HG03097 (cell line): ENCODE measurements at regions not wholly inside any gene's neighbourhood (a gene's known extent, or its start where the extent isn't known, plus 50 kb on each side); places are given as distances from the start of the nearest gene placed in this dataset.

Experiments
- ATAC-seq: cut with Tn5 transposase; IDR thresholded peaks from one replicate; pipeline ENCODE4 v1.9.1; 2021; ENCODE audit not compliant: unreplicated experiment, low FRiP score

DNA sequence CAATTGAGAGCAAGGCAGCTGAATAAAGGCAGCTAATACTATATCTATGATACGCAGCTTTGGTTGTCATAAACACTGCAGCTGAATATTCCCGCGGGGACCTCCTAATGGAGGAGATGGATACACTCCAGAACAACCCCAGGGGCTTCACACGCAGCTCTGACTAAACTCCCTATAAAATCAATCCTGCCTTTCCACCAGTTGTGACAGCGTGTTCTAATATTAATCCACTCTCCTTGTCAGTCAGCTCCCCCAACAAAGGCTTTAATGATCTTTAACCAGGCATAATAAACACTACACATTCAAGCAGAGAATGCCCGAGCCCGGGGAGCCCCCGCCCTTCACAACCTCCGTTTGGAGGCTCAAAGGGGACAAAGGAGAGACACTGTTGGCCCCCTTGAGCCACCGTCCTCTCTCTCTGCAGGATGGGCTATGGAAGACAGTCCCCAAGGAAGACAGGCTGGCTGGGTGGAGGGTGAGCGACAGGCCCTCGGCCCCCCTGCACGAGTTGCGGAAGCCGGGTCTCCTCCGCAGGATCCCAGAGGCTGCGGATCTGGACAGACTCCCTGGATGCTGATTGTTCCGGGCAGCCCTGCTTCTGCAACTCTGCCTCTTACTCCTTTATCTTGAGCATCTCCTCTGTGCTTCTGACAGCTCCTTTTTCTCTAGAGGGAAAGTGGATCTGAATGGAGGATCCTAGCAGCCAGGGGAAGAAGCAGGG is 565.2 kb downstream of the BUD13 start:
- no peak for ATAC-seq

DNA sequence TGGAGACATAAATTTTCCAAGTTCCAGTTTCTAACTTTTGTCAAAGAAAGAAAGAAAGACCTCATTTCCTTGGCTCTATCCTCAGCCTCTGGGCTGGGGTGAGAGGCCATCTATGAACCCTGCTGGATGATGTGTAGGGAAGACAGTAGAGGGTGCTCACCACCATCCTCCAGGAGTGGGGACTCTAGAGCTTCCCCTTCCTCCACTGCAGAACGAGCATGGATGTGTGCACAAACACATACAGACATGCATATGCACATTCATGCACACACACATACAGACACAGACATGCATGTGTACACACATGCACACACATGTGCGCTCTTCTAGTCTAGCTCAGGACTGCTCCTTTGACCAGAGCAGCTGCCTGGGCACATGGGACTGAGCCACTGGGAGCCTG is 565.8 kb downstream of the BUD13 start:
- ATAC-seq: no peak

DNA sequence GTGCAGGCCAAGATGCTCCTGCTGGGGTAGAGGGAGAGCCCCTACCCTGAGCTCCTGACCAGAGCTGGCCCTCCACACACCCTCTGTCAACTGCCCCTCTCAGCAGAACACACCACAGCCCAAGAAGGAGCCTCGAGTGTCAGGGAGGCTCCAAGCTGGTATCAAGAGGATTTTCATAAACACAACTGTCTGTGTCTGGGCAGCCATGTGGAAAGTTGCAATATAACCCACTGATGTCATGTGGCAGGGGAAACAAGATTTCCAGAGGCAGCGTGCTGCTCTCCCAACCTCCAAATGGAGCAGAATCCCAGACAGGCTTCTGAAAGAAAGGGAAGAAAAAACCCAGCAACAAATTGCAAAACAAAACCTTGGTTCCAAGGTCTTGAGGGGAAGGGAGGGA is 569.9 kb downstream of the BUD13 start:
- ATAC-seq: no peak

DNA sequence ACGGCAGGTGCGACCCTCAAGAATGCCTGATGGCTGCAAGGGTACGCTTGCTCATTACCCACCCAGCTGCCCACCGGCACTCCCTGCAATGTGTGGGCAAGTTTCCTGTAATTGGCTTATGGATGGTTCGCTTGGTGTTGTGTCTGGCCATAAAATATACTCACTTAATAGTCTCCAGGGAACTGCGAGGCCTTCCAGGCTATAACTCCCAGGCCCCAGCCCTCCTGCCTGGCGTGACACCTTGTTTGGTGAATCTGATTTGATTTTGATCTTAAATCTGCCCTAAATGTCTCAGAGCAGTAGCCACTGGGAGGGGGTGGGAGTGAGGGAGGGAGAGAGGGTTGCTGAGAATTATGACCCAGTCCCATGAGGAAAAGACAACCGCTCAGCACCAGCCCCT is 572.2 kb downstream of the BUD13 start:
- ATAC-seq: no peak

DNA sequence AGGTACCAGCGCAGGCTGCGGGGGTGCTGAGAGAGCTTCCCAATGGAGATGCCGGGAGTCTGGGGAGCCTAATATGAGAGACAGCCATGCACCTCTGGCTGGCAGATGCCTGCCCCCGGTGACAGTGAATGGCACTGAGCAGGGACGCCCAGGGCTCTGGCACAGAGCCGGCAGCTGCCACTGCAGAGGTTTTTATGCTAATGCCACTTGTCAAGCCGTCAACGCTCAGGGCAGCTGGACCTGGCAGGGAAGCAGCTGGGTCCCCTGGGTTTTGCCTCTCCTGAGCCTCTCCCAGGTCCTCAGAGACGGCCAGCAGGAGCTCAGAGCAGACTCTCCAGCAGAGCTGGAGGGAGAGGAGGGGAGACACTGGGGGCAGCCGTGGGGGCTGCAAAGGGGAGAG is 573.6 kb downstream of the BUD13 start:
- no peak for ATAC-seq

DNA sequence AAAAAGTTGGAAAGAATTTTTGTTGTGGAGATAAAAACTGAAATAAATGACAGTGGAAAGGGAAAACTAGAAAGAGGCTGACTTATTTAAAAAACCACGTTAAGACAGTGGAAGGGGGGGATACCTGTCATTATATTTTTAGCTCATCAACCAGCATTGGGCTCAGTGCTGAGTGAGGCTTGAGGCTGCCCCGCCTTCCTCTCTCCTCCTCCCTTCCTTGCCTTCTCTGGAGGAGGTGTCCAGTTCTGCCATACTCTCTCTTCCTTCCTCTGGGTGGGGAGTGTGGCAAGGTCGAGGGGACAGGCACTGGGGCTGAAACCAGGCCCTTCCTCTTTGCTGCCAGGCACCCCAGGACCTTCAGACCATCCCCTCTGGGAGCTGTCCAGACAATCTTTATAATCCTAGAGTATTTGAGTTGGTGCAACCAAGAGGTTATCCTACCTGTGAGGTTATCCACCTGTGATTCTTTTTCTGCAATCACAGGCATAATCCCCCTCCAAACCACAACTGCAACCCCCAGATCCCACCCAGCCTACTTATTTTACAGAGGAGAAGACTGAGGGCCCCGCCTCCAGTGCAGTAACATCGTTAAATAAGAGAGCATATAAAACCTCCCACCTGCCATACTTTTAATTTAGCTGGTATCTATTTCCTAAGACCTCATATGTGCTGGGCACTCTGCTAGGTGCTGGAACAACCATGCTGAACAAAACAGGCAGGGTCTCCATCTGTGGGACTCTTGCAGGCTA is 578.5 kb downstream of the BUD13 start:
- no peak for ATAC-seq

DNA sequence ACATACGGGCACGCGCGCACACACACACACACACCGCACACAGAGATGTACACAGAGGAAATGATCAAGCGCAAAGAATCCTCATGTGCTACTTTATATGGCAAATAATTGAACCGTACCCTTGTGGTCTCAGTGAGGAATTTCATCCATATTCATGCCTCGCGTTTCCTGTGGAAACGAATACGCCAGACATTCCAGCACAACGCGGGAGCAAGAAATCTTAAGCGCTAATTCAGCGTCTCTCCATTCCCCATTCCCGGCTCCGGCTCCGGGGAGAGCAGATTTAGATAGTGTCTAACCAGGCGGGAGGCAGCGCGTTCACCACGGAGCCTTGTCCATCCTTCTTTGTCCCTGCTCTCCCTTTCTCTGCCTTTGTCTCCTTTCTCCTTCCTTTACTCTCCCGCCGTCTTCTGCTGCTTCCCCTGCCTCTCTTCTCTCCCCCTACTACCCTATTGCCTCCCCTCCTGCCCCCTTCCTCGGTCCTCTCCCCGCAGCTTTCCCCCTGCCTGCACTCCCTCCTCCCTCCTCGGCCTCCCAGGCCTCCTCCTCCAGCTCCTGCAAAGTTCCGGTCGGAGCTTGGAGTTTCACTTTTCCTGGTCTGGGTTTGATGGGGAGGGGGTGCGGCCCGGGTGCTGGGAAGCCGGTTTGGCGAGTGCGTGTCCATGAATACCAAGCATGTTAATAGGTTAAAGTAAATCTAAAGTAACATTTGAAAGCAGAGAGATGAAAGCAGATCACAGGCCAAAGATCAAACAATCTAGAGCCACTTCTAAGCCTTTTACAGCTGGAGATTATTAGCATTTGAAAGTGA is 579.3 kb downstream of the BUD13 start:
- ATAC-seq: no peak

DNA sequence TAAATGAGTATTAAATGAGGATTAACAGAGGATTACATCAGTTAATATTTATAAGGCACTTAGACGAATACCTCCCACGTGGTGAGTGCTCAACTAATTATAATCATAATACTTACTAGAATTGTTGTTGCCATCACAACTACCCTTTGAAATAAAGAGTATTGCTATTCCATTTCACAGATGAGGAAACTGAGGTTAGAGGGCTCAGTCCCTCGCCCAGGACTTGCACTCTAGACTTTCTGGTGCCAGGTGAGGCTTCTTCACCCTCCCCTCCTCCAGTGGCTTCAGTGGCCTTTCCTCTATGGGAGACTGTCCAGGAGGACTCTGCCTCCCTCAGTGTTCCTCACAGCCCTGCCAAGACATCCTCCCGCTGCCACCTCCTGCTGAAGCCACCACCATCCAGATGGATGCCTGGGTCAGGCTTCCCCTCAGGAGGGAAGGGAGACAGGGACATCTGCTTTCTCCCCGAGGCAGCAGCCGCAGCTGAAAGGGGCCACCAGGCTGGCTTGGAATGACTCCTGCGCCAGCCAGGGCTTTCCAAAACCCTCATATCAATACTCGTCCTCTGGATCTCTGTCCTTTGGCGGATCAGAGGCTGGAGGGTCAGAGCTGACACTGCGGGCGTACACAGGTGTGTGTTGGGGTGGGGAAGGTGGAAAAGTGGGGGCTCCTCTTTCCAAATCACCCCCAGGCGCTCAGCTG is 580.1 kb downstream of the BUD13 start:
- ATAC-seq: no peak

DNA sequence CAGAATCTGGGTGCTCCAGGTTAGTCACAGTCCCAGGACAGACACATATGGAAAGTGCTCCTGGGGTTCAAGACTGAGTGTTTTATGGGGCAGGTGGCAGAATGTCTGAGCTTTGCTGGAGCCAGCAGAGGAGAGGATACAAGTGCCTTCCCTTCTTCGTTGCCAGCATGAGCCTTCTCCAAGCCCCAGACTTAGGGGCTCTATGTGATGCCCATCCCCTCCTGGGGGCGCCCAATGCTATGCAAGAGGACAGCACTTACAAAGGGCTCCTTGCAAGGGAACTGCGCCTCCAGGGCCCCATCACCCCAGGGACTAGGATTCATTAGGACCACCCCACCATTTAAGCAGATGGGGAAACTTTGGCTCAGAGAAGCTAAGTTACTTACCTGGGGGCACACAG is 581.9 kb downstream of the BUD13 start:
- ATAC-seq: no peak

DNA sequence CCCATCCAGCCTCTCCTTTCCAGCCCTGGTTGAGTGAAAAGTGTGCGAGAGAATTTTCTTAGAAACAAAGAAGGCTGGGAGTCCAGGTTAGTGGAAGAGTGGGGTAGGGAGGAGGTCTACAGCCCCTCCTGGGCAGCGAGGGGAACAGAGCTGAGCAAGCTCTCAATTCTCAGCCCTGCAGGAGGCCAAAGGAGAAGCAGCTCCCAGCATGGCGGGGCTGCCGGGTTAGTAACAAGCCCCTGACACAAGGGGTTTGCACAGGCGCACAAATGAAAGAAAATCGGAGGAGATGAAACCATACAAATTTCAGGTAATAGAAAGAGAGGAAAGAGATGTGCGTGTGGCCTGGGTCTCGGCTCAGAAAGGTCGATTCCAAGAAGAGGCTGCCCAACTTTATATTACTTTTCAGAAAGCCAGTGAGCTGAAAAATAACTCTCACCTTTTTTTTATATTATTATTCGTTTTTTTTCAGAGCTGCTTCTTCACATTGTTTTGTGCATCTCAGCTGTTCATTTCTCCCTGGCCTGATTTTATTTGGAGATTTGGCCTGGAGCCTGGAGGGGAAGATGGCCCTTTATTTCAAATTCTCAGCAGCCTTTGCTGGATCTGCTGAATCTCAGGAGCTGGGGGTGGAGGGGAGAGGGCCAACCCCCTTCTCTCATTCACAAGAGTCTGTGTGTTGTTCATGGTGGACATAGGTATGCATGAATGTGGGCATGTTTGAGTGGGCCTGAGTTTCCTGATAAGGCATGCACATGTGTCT is 583.2 kb downstream of the BUD13 start:
- ATAC-seq: no peak

DNA sequence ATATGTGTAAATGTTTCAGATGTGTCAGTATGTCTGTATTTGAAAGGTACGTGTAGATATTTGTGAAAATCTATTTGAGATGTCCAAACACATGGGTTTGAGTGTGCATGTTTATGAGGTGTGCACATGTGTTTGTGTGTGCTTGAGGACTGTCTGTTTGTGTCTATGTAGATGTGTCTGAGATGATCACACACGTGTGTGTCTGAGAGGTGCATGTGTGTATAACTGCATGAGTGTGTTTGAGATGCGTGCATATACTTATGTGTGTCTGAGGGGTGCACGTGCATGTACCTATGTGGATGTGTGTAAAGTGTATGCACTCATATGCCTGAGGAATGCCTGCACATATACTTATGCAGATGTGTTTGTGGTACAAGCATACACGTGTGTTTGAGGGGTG is 584.4 kb downstream of the BUD13 start:
- no peak for ATAC-seq

DNA sequence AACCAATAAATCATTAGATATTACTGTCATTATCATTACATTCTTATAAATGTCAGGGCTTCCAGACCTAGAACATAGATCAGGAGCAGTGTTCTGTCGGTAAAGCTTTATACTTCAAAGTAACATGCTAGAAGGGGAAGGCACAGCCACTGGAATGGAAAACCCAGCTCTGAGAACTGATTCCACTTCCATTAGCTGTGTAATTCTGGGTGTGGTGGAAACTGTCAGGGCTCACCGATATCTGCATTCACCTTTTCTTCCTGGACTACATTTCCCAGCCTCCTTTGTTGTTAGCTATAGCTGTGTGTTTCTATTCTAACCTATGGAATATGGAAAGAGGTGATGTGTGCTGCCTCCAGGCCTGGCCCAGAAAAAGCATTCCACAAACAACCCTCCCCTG is 585.8 kb downstream of the BUD13 start:
- ATAC-seq: no peak

DNA sequence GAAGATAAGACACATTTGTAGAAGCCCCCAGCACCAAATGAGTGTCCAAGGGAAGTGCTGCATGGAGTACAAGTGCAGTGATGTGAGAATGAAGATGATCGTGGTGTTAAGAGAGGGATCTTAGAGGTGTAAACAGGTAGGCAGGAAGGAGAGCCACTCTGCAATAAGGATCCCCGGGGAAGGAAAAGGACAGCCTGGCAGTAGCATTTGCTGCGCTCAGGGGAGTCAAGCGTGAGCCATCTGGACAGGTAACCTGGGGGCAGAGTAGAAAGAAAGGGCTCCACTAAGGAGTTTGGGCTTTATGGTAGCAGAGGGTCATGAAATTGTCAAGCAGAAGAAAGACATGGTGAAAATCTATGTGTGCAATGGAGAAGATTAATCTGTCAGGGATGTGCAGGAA is 587.2 kb downstream of the BUD13 start:
- ATAC-seq: no peak

DNA sequence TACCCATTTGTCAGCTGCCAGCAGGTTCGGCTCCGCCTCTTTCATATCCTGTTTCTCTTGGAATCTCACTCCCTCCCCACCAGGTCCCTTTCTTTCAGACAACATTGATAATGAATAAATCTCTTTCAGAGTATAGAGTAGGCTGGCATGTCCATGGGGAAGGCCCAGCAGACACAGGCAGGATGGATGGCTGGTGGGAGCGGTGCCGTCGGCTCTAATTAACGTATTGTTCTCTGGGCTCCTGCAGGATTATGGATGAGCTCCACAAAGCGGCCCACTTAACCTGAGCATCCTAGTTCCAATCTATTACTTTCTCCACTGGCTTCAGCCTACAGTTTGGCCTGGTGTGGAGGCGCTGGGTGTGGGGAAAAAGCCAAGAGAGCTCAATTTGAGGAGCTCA is 588.0 kb downstream of the BUD13 start:
- ATAC-seq: no peak

DNA sequence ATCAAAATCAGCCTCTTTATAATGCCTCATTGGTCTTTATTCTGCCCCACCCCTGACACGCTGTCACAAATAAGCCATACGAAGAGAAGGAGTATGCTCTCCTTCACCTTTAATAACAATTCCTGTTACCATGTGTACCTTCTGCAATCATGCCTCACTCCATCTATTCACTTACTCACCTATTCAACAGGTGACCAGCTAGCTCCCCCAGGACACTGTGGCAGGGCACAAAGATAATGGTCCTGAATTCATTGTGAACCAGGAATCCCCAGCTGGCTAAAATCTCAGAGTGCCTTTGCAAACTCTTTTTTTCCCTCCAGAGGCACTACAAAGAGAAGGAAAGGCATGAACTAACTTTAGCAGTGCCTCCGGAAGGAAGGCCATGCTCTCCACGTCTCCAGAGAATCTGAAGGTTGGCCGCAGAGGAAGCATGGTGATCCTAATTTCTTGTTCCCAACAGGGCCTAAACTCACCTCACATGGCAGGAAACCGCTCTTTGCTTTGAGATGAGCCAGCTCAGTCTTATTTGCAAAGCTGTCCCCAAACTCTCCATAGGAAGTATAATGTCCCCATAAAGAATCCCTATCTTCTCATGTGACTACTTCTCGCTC is 590.3 kb downstream of the BUD13 start:
- no peak for ATAC-seq

DNA sequence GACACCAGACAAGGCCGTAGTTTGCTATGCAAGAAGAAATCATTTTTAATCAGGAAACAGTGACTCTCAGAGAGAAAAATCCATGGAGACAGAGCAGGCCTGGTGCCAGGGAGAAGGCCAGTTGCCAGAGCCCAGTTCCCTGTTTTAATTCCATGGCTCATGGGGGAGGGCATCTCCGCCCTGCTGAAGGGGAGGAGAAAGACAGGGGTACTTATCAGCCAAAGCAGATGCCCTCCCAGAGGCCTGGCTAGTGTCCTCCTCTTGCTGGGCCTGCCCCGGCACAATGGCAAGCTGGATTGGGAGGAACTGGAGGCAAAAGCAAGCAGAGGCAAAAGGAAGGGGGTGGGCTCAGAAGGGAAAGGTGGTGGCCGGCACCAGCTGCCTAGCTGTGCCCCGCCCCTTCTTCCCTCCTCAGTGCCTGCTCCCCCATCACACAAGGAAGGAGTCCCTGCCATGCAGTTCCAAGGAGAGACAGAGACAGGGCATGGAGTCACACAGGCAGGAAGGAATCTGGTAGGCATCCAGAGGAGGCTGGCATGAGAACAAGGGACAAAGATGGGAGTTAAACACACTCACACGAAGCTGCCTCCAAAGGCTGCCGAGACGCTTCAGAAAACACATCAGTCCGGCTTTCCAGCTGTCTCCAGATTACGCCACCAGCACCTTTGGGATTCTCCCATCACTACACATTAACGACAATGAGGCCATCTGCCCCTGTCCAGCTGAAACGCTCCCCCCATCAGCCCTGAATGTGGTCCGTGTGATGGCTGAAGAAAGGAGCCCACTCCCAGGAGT is 591.8 kb downstream of the BUD13 start:
- ATAC-seq: no peak

DNA sequence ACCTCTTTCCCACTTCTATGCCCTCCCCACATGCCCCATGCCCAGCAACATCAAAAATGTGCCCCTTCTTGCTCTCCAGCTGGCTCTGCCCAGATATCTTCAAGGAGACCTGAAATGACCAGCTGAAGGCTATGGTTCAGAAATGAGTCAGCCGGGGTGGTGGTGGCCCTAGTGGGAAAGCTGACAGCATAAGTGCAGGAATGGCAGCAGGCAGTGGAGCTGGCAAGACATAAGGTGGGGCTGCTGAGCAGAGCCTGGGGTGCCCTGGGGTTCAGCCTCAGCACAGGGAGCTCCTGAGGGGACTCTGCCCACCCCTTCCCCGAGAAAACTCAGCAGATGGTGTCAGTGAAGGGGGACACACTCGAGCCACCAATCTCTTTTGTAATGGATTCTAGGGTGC is 593.4 kb downstream of the BUD13 start:
- ATAC-seq: no peak

DNA sequence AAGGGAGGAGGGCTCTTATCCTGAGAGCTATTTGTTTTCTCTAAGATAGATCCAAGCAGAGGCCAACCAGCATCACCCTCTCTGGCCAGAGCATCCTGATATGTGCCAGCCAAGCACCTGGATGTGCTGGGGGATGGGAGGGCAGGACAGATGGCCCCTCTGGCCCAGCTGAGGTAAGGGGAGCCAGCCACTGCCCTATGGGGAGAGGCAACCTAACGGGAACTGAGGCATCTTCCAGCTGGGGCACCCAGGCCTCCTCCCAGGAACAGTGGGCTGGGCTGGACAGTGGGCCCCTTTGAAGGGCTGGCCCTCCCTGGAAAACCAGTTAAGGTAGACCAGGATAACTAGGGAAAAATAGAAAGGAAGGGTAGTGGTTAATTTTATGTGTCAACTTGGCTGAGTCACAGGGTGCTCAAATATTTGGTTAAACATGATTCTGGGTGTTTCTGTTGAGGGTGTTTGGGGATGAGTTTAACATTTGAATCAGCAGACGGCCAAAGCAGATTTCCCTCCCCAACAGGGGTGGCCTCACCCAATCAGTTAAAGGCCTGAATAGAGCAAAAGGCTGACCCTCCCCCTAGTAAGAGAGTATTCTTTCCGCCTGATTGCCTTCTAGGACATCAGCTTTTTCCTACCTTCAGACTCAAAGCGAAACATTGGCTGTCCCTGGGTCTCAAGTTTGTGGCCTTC is 595.1 kb downstream of the BUD13 start:
- ATAC-seq: no peak
